ENCODE measurements at regions not wholly inside any gene's neighbourhood (a gene's known extent, or its start where the extent isn't known, plus 50 kb on each side); places are given as distances from the start of the nearest gene placed in this dataset.

DNA sequence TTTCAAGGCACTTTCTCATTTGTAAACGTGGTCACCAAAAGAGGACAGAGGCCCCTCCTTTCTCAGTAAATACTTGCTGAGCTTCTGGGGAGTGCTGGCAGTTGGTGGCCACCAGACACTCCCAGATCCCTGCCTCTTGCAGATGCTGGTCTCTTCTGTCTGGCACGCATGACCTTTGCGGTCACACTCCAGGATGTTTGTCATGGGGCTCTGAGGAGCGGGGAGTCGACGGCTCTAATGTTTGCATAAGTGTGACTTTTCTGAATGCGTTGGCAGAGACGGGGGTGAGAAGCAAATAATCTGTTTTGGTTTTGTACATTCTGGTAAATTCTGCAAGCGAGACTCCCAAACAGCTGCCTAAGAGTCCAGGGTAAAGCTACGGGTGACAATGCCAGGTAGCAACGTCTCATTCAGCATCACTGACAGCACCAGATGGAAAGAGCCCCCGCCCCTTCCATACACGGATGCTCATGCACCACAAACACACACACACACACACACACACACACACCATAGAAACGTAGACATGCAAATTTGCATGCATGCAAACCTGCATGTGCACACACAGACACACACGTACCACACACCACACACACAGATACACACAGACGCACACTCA lies 101.1 kb downstream of the YTHDF1 start:
- DNase-seq = no peak

DNA sequence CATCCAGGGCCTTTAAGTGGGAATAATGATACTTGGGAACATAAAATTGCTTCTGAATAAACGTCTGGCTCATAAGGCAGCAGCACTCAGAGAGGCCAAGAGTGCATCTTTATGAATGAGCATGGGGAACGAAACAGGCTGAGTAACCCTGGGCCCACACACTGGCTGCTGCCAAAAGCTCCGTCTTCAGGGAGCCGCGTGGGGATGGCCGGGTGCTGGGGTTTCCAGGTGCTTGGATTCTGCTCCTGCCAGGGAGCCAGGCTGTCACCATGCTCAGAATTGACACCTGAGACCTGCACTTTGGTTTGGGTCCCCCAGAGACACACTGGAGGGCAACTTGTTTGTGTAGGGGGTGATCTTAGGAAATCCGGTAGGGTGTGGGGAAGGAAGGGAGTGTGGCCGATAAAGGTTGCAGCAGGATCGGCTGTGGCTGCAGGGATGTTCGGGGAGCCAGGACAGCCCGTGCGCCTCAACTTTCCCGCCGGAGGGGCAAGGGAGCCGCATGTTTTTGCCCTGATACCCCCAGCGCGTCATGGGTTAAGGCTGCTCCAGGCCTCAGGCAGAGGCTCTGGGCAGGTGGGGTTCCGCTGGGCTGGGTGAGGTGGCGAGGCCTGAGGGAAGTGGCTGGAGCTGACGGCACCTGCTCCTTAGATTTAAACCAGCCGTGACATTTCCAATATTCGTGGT lies 101.8 kb downstream of the YTHDF1 start:
- DNase-seq = no peak

DNA sequence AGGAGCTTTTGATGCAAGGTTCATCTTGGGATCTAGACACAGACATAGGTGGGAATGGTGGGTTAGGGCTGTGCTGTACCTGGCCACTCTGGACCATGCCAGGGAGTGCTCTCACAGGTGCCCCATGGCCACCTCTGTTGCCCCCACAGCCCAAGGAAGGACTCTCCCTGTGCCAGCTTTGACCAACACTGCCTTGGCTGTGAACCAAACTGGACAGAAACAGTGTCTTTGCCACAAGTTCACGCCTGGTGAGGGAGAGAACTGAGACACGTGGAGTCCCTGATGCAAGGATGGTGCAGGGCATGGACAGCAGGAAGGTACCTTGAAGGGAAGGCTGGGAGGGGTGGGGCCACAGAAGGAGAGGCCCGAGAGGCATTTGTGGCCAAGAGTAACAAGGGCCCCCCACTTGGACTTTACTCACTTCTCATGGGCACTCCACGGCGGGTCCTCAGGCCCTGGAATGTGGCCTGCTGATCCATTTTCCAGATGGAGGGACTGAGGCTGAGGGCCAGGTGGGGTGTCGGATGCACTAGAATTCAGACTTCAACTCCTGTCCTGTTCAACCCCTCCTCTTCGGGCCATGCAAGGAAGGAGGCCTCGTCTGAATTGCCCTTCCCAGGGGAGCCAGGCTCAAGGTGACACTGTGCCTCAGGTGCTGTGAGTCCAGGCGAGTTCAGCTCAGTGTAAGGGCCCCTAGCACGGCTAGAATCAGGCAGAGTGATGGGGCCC lies 103.3 kb downstream of the YTHDF1 start:
- no peak for DNase-seq

DNA sequence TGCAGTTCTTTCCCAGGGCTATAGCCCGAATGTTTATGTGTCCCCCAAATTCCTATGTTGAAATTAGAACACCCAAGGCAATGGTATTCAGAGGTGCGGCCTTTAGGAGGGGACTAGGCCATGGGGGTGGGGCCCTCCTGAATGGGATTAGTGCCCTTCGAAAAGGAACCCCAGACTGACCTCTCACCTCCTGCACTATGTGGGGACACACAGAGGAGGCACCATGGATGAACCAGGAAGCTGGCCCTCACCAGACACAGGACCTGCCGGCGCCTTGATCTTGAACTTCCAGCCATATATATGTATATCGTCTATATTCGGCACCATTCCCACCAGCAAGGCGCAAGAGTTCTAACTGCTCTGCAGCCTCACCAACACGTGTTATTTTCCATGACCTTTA lies 101.5 kb upstream of the BHLHE23 start:
- no peak for DNase-seq

DNA sequence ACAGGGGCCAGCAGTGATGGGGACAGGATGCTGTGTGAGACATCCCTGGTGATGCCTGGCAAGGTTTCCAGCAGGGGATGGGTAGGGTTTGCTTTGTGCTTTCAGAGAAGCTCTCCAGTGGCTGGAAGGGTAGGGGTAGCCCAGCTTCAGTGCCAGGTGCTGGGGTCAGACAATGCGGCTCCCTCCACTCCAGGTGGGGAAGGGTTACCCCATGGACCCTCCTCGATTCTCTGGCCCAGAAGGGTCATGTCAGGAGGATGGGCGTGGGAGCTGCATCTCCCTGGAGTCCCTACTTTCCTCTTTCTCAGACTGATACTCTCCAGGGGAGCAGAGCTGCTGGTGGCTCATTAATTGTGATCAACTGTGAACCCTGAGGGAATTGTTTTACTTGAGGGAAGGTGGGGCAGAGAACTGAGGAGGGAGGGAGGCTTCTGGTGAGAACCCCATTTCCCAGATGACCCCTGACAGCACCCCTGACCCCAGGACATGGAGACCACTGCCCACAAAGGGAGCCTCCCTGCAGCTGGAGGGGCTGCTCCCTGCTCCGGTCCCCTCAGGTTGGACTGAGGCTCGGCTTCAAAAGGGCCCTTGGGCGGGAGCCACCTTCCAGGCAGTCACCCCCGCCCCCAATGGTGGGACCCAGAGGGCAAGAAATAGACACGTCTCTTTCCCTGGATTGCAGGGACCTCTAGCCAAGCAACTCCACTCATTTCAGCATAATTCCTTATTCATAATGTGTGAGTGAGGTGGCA lies 100.9 kb upstream of the BHLHE23 start:
- DNase-seq = no peak

DNA sequence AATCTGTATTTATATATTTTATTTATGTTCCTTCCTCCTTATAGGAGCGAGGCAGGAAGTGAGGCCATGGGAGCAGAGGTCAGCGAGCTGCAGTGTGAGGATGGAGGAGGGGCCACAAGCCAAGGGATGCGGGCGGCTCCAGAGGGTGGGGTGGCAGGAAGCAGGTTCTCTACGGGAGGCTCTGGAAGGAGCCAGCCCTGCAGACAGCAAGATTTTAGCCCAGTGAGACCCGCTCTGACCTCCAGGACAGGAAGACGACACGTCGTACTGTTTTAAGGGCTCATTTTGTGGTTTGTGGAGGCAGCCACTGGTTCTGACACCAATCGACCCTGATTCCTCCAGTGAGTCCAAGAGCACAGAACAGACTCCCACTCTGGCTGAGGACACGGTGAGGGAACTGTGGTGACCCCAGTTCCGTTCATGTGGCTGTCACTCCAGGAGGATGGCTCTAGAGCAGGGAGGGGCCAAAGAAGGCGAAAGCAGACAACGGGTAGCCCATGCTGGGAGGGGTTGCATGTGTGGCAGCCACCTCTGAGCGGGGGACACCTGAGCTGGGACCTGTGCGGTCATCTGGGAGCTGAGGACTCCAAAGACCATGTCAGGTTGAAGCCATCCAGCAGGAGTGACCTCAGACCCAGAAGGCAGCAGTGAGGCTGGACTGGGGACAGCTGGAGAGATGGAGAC lies 100.1 kb upstream of the BHLHE23 start:
- DNase-seq = no peak

DNA sequence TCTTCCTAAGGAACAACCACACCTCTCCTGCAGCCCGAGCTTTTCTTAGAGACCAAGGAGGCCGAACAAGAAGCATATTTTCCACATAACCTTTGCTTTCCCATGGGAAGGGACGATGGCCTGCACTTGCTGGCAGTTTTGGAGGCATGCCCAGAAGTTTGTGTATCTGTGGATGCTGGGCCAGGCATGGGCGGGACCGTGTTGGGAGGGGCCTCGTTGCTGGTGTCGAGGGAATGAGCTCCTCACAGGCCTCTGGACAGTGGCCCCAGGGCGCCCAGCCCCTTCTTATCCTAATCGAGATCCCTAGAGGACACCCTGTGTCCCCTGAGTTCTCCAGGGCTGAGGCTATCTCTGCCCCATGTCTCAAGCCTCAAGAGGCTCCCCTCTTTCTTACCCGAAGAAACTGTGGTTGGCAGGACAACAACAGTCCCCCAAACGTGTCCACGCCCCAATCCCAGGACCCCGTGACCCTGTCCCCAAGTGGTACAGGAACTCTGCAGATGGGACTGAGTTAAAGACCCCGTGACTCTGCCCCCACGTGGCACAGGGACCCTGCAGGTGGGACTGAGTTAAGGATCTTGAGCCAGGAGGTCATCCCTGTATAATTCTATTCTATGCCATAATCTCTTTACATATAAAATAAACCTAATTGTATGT lies 99.5 kb upstream of the BHLHE23 start:
- peak in 1 of 2 experiments; percentile 59 for DNase-seq

DNA sequence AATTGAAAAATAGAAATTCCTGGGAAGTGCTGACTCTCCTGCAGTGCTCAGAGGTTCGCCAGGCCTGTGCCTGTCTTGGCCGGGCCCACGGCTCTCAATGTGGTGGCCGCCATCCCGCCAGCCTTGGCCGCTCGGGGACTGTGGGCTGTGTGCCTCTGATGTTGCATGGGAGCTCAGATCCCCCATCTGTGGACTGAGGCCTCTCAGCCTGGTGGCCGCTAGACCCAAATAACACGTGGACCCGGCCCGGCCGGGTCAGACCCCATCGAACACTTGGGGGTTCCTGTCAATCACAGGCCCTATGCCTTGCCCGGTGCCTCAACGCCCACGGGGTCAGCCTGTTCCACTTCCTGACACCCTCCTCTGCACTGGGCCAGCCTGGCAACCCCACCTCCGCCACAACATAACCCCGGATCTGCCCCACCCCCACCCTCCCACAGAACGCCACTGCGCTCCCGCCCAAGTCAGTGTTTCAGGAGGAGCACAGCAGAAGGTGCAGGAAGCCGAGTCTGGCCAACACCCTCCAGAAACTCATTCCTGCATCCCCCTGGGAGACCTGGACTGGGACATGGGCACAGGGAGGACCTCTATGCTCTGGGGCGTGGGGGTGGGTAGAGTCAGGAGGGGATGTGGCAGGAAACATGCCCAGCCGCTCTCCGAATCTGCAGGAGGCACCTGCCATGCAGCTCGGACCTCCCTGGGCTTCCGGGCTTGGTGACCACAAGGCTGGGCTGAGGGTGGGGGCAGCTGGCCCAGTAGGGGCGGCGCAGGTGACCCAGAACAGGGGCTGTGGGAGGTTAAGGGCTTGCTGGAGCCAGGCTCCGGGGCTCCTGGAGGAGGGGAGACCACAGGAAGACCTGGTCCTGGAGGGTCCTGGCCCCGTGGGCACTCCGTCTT lies 98.7 kb upstream of the BHLHE23 start:
- no peak for DNase-seq

DNA sequence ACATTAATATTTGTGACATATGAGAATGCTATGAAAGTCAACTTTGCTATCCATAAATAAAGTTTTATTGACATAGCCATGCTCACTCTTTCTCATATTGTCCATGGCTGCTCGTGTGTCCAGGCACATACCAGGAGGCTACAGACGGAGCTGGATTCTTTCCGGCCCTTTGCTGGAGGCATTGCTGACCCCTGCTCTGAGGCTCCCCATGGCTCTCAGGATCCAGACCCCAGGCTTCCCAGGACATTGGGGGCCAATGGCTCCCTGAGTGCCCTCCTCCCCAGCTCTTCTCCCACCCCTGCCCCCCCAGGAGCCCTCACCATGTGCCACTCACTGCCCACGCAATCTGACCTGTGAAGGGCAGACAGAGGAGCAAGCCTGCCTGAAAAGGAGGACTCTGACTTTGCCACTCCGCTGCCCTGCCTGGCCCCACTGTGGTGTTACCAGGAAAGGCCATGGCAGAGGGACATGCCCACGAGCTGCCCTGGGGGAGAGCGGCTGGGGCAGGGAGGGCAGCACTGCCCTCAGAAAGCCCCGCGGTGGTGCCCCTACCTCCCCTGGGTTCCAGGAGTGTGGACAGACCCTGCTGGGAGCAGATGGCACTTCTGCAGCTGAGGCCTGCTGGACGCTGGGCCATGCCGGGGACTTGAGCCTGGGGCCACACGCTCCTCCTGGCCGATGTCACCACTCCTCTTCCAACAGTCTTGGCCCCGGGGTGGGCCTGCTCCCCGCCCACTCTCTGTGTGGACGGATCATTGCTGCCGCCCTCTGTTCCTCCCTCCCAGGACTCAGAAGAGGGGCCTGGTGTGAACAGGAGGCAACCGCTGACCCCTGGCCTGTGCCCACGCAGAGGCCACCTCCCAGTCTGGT lies 97.8 kb upstream of the BHLHE23 start:
- DNase-seq = no peak

DNA sequence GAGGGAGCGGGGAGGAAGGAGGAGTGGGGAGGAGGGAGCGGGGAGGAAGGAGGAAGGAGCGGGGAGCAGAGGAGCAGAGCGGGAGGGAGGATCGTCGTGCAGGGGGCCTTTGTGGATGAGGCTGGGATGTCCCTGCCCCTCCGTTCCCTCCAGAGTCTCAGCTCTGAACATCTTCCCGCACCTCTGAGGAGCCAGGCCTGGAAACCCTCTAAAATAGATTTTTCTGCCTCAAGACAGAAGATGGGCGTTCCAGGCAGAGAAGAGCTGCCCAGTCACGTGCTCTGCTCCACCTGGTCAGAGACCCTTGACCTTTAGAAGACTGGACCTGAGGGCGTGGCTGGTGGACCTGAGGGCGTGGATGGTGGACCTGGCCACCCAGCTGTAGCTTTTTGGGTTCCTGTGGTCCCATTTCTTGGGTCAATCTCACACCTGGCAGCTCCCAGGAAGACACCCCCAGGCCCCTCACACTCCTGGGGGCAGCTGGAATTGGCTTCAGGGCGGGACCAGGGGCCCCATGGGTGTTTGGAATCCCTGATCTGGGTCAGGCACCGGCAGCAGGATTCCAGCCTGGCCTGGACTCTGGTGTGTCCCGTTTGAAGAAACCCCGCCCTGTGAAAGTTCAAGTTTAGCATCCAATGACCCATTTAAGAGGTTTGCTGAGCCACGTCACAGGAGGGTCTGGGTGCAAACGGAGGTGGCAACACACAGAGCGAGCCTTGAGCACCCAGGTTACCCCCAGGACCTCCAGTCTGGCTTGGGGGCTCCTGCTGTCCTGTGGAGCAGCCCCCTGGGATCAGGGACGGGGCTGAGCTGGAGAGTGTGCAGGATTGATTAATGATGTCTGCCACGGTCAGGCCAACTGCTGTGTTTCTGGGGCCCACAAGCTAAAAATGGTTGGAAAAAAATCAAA lies 96.9 kb upstream of the BHLHE23 start:
- DNase-seq = no peak

DNA sequence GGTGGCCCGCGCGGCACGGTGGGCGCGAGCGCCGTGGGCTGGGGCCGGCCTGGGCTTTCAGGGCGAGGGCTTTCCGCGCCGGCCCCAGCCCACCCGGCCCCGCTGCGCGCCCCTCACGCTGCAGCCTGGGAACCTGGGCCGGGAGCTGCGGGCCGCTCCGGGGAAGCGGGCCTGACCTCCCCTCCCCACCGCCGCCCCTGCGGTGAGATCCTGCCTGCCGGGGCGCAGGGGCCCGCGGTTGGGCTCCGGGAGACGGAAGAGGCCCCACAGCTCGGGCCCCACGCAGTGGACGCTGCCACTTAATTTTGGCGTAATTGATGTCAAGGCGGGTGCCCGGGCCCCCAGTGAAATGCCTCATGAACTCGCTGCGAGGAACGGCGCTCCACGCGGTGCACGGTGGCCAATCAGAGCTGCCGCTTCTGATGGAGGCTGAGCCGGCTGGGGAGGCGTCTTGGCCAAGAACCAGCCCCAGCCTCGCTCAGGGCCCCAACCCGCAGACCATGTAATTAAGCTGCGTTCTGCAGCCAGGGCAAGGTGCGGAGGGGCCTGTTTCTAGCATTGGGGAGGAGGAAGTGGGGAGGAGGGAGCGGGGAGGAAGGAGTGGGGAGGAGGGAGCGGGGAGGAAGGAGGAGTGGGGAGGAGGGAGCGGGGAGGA lies 96.1 kb upstream of the BHLHE23 start:
- no peak for DNase-seq

DNA sequence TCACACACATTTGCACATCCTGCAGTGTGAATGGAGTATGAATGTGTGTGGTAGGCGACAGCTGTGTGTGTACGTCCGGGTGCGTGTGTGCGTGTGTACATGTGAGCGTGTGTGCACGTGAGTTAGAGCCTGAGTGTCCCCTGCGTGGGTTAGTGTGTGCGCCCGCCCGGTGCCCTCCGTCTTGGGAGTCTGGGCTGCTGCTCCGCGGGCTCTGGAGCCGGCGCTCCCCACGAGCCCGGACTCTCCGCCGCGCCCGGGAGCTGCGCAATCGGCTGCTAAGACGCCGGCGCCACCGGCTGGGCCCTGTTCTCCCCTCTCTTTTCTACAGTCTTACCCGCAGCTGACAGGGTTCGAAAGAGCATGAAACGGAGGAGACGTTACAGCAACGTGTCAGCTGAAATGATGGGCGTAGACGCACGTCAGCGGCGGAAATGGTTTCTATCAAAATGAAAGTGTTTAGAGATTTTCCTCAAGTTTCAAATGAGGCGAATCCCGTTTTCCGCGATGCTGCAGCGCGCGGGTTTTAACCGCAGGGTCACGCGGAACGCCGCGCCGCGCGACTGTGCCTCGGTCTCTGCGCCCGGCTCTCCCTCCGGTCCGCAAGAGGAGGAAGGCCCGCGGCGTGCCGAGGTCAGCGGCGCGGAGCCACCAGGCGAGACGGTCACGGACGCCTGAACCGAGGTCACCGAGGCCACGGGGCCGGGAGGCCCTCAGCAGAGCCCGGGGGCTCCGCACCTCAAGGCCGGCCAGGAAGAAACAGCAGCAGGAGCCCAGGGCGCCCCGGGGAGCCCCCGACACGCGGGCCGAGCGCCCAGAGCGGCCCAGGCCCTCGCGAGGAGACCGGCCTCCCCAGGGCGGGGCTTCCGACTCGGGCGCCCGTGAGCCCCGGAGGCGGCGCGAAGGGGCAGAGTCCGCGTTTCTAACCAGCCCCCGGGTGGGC lies 95.3 kb upstream of the BHLHE23 start:
- DNase-seq = no peak

DNA sequence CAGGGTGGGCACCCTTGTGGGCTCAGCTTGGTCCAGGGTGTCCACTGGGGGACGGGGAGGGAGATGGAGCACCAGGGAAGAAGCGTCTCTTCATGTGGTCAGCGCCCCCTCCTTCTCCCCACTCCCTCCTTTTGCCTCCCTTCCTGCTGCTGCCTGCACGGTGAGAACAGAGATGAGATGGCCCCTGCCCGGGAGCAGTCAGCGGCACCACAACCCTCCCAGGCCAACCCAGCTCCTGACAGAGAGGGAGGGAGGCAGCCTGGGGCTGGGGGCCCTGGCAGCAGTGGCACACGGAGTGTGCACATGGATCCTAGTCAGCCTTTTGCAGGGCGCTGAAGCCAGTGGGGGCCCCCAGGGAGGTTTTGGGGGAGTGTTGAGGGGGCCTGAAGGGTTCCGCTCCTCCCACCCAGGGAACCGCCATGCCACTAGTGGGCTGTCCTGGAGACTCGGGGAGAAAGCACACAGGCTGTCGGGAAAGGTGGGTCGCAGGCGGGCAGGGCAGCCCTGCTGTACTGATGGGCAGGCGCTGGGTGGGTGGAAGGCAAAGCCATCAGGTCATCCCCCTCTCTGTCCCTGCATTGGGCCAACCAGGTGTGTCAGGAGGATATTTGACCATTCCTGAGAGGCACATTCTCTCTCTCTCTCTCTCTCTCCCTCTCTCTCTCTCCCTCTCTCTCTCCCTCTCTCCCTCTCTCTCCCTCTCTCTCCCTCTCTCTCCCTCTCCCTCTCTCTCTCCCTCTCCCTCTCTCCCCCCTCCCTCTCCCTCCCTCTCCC lies 94.3 kb upstream of the BHLHE23 start:
- DNase-seq = no peak

DNA sequence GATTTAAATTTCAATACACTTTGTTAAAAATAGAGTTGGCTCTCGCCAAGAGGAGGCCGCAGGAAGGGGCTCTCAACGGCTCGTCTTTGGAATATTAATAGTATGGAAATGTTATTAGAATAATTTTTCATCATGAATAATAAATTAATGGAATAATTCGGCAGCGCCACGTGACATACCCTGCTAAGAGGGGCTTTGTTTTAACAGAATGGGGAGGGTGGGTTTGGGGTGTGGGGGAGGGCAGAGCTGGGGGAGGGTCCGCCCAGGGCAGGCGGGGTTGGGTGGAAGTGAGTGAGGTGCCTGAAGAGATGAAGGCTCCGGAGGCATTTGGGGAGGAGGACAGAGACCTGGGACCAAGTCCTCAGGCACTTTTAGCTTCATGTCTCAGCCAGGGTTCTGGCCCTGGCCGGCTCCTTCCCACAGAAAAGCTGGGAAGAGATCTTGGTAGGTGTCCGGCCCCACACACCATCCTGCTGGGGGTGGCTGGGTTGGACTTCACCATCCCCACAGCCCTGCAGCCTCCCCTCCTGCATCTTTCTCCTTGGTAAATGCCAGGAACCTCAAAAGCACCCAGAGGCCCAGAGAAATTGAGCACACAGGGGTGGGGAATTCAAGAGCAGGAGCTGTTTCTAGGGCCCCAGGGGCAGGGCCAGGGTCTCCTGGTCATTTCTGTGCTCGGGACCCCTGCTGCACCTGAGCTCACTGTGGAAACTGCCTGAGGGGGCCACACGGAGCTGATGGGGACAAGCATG lies 93.6 kb upstream of the BHLHE23 start:
- DNase-seq = no peak

DNA sequence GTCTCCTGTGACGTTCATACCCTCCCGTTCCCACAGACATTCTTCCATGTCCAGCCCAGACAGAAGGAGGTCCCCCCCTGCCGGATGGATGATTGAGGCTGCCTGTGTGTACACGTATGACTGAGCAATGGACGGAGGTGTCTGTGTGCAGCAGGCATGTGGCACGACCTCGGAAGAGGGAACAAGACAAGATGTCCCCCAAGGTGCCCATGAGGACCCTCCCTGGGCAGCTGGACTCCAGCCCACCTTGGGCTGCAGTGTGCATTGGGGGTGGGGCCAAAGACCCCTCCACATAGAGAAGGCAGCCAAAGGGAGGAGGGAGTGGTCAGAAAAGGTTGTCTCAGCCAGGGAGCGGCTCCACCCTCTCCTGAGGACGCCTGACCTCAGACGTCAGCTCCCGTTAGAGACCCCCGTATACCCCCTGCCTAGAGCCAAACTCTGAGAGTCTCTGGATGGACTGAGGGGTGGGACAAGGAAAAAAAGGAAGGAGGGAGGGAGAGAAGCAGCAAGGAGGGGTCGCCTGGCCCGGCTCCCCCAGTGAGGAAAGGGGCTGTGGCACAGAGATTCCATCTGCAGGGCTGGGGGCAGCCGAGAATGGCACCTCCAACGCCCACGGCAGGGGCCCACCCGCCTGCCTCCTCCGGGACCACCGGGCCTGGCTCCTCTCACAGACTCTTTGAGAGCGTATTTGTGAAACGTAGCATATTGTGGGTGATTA lies 92.9 kb upstream of the BHLHE23 start:
- DNase-seq = no peak
